ENCODE measurements at regions not wholly inside any gene's neighbourhood (a gene's known extent, or its start where the extent isn't known, plus 50 kb on each side); places are given as distances from the start of the nearest gene placed in this dataset.

GRCh38 chr6:140908505-140908904, 1224.2 kb upstream of the GJE1 start:
- DNase-seq (ENCODE audit: low read depth in 2 of 2), result no peak

- no peak for DNase-seq (ENCODE audit: low read depth in 2 of 2)
Measured at GRCh38 chr6:140907235-140907634, 1225.5 kb upstream of the GJE1 start.

- no peak for DNase-seq (ENCODE audit: low read depth in 2 of 2)
Measured at GRCh38 chr6:140905724-140906123, 1227.0 kb upstream of the GJE1 start.

GRCh38 chr6:140905050-140905449, 1227.7 kb upstream of the GJE1 start:
- no peak for DNase-seq (ENCODE audit: low read depth in 2 of 2)

GRCh38 chr6:140897804-140898573, 1234.7 kb upstream of the GJE1 start:
- no peak for DNase-seq (ENCODE audit: low read depth in 2 of 2)

- no peak for DNase-seq (ENCODE audit: low read depth in 2 of 2)
Measured at GRCh38 chr6:140897349-140897748, 1235.4 kb upstream of the GJE1 start.

- DNase-seq (ENCODE audit: low read depth in 2 of 2), result no peak
Measured at GRCh38 chr6:140893432-140893831, 1239.3 kb upstream of the GJE1 start.

GRCh38 chr6:140879946-140880345, 1252.8 kb upstream of the GJE1 start:
- no peak for DNase-seq (ENCODE audit: low read depth in 2 of 2)

- DNase-seq (ENCODE audit: low read depth in 2 of 2), result no peak
Measured at GRCh38 chr6:140874066-140874465, 1258.7 kb upstream of the GJE1 start.

GRCh38 chr6:140872885-140873284, 1259.8 kb upstream of the GJE1 start:
- DNase-seq (ENCODE audit: low read depth in 2 of 2), result no peak

- DNase-seq (ENCODE audit: low read depth in 2 of 2), result no peak
Measured at GRCh38 chr6:140871911-140872310, 1260.8 kb upstream of the GJE1 start.

- no peak for DNase-seq (ENCODE audit: low read depth in 2 of 2)
Measured at GRCh38 chr6:140867336-140867735, 1265.4 kb upstream of the GJE1 start.

- DNase-seq (ENCODE audit: low read depth in 2 of 2), result no peak
Measured at GRCh38 chr6:140858381-140858971, 1274.2 kb upstream of the GJE1 start.

GRCh38 chr6:140857739-140858380, 1274.9 kb upstream of the GJE1 start:
- DNase-seq (ENCODE audit: low read depth in 2 of 2), result no peak

- DNase-seq (ENCODE audit: low read depth in 2 of 2), result no peak
Measured at GRCh38 chr6:140855520-140855919, 1277.2 kb upstream of the GJE1 start.

- DNase-seq (ENCODE audit: low read depth in 2 of 2), result no peak
Measured at GRCh38 chr6:140854318-140854717, 1278.4 kb upstream of the GJE1 start.

GRCh38 chr6:140850438-140850837, 1282.3 kb upstream of the GJE1 start:
- DNase-seq (ENCODE audit: low read depth in 2 of 2), result no peak

GRCh38 chr6:140849456-140849855, 1283.3 kb upstream of the GJE1 start:
- DNase-seq (ENCODE audit: low read depth in 2 of 2), result no peak

GRCh38 chr6:140847262-140847645, 1285.5 kb upstream of the GJE1 start:
- no peak for DNase-seq (ENCODE audit: low read depth in 2 of 2)

GRCh38 chr6:140846503-140847261, 1286.0 kb upstream of the GJE1 start:
- no peak for DNase-seq (ENCODE audit: low read depth in 2 of 2)

- no peak for DNase-seq (ENCODE audit: low read depth in 2 of 2)
Measured at GRCh38 chr6:140845701-140846100, 1287.0 kb upstream of the GJE1 start.

GRCh38 chr6:140844167-140844566, 1288.6 kb upstream of the GJE1 start:
- no peak for DNase-seq (ENCODE audit: low read depth in 2 of 2)

Measured in stimulated activated CD8-positive, alpha-beta memory T cell treated with anti-CD3 and anti-CD28 coated beads, Interleukin-7, amount 100 ng/mL, for 4 hours (primary cell).